C1 segment of cervical spinal cord (tissue), 14 donors: ENCODE measurements at regions not wholly inside any gene's neighbourhood (a gene's known extent, or its start where the extent isn't known, plus 50 kb on each side); places are given as distances from the start of the nearest gene placed in this dataset.

Source experiments
- DNase-seq, 14 donors: peaks; one replicate each; lab custom pipeline; 2025; lab: John Stamatoyannopoulos, UW

GRCh38 chr12:59928416-59928815 is 332.6 kb downstream of the SLC16A7 start:
- no peak for DNase-seq

GRCh38 chr12:59929110-59929509 is 333.3 kb downstream of the SLC16A7 start:
- no peak for DNase-seq

GRCh38 chr12:59934486-59934885 is 338.7 kb downstream of the SLC16A7 start:
- no peak for DNase-seq

- DNase-seq, result no peak
These were observed 340.7 kb downstream of the SLC16A7 start for GRCh38 chr12:59936534-59936933.

- DNase-seq, result no peak
These were observed 341.3 kb downstream of the SLC16A7 start for GRCh38 chr12:59937148-59937547.

- DNase-seq, result no peak
These were observed 342.5 kb downstream of the SLC16A7 start for GRCh38 chr12:59938190-59938962.

GRCh38 chr12:59940631-59941342 is 345.0 kb downstream of the SLC16A7 start:
- no peak for DNase-seq

- no peak for DNase-seq
These were observed 345.6 kb downstream of the SLC16A7 start for GRCh38 chr12:59941461-59941860.

- DNase-seq, result no peak
These were observed 348.3 kb downstream of the SLC16A7 start for GRCh38 chr12:59944177-59944576.

- no peak for DNase-seq
These were observed 350.8 kb downstream of the SLC16A7 start for GRCh38 chr12:59946635-59947034.

GRCh38 chr12:59963546-59963945 is 367.7 kb downstream of the SLC16A7 start:
- DNase-seq, result no peak

GRCh38 chr12:59972905-59973304 is 377.1 kb downstream of the SLC16A7 start:
- no peak for DNase-seq

GRCh38 chr12:59973515-59973914 is 377.7 kb downstream of the SLC16A7 start:
- DNase-seq, result no peak

GRCh38 chr12:59977779-59978178 is 381.9 kb downstream of the SLC16A7 start:
- DNase-seq, result no peak

- no peak for DNase-seq
These were observed 384.6 kb downstream of the SLC16A7 start for GRCh38 chr12:59980476-59980875.

- no peak for DNase-seq
These were observed 403.5 kb downstream of the SLC16A7 start for GRCh38 chr12:59999291-59999690.

- no peak for DNase-seq
These were observed 414.7 kb downstream of the SLC16A7 start for GRCh38 chr12:60010486-60010885.

- no peak for DNase-seq
These were observed 416.8 kb downstream of the SLC16A7 start for GRCh38 chr12:60012659-60013058.

- no peak for DNase-seq
These were observed 418.6 kb downstream of the SLC16A7 start for GRCh38 chr12:60014436-60014835.

- DNase-seq, result no peak
These were observed 424.2 kb downstream of the SLC16A7 start for GRCh38 chr12:60020068-60020467.

GRCh38 chr12:60021235-60021634 is 425.4 kb downstream of the SLC16A7 start:
- DNase-seq, result no peak

- no peak for DNase-seq
These were observed 431.4 kb downstream of the SLC16A7 start for GRCh38 chr12:60027266-60027665.

- DNase-seq, result no peak
These were observed 438.3 kb downstream of the SLC16A7 start for GRCh38 chr12:60034147-60034546.
